Peyer's patch (tissue), 4 donors: ENCODE measurements at regions not wholly inside any gene's neighbourhood (a gene's known extent, or its start where the extent isn't known, plus 50 kb on each side); places are given as distances from the start of the nearest gene placed in this dataset.

Experiments
- CTCF ChIP-seq, 6 experiments: fragments of 450-650 bp in 4 of 6; fragments of 200-600 bp in 2 of 6; sonication (generic) in 1 of 6; IDR thresholded peaks; one replicate each; pipeline ENCODE4 v1.5.1; 2017 to 2019; ENCODE audit warnings: antibody characterized with exemption in 6 of 6, mild to moderate bottlenecking in 3 of 6, moderate library complexity in 1 of 6
- POLR2A ChIP-seq, 2 donors: fragments of 450-650 bp; IDR thresholded peaks; one replicate each; pipeline ENCODE4 v1.5.1; 2017; ENCODE audit warnings: antibody characterized with exemption in 2 of 2, mild to moderate bottlenecking in 2 of 2, moderate library complexity in 2 of 2

- TF ChIP-seq CTCF (IDR thresholded peaks at IDR 0.05) (no peak), POLR2A (IDR thresholded peaks at IDR 0.05) (no peak)
Measured at GRCh38 chr7:67696878-67697277, 700.2 kb downstream of the TYW1 start.
